ENCODE measurements at regions not wholly inside any gene's neighbourhood (a gene's known extent, or its start where the extent isn't known, plus 50 kb on each side); places are given as distances from the start of the nearest gene placed in this dataset.

- Histone ChIP-seq H3K9ac (ENCODE audit: insufficient read depth in 1 of 2, low read depth in 2 of 2, low read length in 2 of 2) (no peak overlapping the region), H3K4me3 (no peak overlapping the region), H3K4me2 (ENCODE audit: insufficient read depth, low read length) (no peak overlapping the region), H3K9me1 (ENCODE audit: control insufficient read depth, insufficient read depth, low read length) (no peaks in the 10 kb centered on the region), H2AFZ (ENCODE audit: low read depth, low read length) (no peak overlapping the region), H3K4me1 (replicated peaks in 1 of 2; ENCODE audit: control insufficient read depth in 2 of 2, insufficient read depth in 2 of 2, low read length in 2 of 2) (no peaks in the 10 kb centered on the region; a peak in 1 of 5 replicates), H3K79me2 (ENCODE audit: control insufficient read depth, insufficient read depth, low read length) (no peaks in the 10 kb centered on the region), H3K36me3 (ENCODE audit: control insufficient read depth, insufficient read depth, low read length) (no peaks in the 10 kb centered on the region), H4K20me1 (replicated peaks; ENCODE audit: control insufficient read depth, insufficient read depth, low read length) (no peaks in the 10 kb centered on the region), H3K27ac (ENCODE audit: extremely low read depth, low read depth, low read length) (no peak overlapping the region), H3K27me3 (ENCODE audit: control insufficient read depth in 2 of 2, insufficient read depth in 2 of 2, low read length in 2 of 2) (no peaks in the 10 kb centered on the region; a peak in 1 of 5 replicates), H3K9me3 (replicated peaks; ENCODE audit: control insufficient read depth, insufficient read depth, low read depth, low read length) (no peaks in the 10 kb centered on the region)
- no peak for ATAC-seq
- DNase-seq (ENCODE audit: extremely low read depth in 1 of 4, low spot score in 3 of 4) = no peak
- ChIA-PET CTCF (ENCODE audit: low intra/inter-chr PET ratio) (no interaction called here), POLR2A (no interaction called here)
- intact Hi-C loops (cut with micrococcal nuclease) = no loop called here
- no peak for FAIRE-seq
- WGBS (ENCODE audit: insufficient coverage, low coverage, missing lambda C conversion rate) = 1% methylated on average over 7 of the region's 7 CpGs
- in situ Hi-C loops (cut with MboI) = no loop called here
- BruUV-seq (replicated peaks) = no TSS peak
- TF ChIP-seq SIN3A (IDR thresholded peaks at IDR 0.05; ENCODE audit: borderline replicate concordance in 2 of 2, control insufficient read depth in 1 of 2, low read depth in 2 of 2, low read length in 2 of 2) = no peak
- TF ChIP-seq SFPQ (IDR thresholded peaks at IDR 0.05; ENCODE audit: low read depth, low read length) = no peak
- TF ChIP-seq CHD4 (IDR thresholded peaks at IDR 0.05; ENCODE audit: insufficient read depth, insufficient replicate concordance, low read depth, low read length, poor library complexity, severe bottlenecking) = no peak
- no peak for TF ChIP-seq E2F5 (CRISPR knock-in tag; IDR thresholded peaks at IDR 0.05)
- no peak for TF ChIP-seq CSDE1 (IDR thresholded peaks at IDR 0.05)
- TF ChIP-seq ZNF830 (CRISPR knock-in tag; IDR thresholded peaks at IDR 0.05) = no peak
- no peak for TF ChIP-seq HNRNPH1 (optimal IDR thresholded peaks at IDR 0.05; ENCODE audit: low read depth, low read length)
- TF ChIP-seq YY1 (IDR thresholded peaks at IDR 0.05; ENCODE audit: borderline replicate concordance in 1 of 3, control insufficient read depth in 1 of 3, extremely low read depth in 1 of 3, insufficient read depth in 3 of 3, insufficient read length in 1 of 3, insufficient replicate concordance in 2 of 3, low read depth in 1 of 3, low read length in 2 of 3) = no peak
- no peak for TF ChIP-seq TRIM28 (IDR thresholded peaks at IDR 0.05)
- TF ChIP-seq SETDB1 (IDR thresholded peaks at IDR 0.05; ENCODE audit: low read length) = no peak
- TF ChIP-seq RREB1 (CRISPR knock-in tag; IDR thresholded peaks at IDR 0.05) = no peak
Measured at GRCh38 chr13:110028838-110029621, 242.6 kb upstream of the IRS2 start.
